A673 (cell line): ENCODE measurements at regions not wholly inside any gene's neighbourhood (a gene's known extent, or its start where the extent isn't known, plus 50 kb on each side); places are given as distances from the start of the nearest gene placed in this dataset.

Experiments used
- BruUV-seq: library from RNA; stranded (reverse); fragments of 400-500 nt; replicated peaks from 2 replicates; lab custom pipeline; 2021; lab: Mats Ljungman, UMichigan
- CTCF ChIA-PET: fragments of 300-600 bp; sonication (Branson Sonifier 250); formaldehyde crosslinking; loops from one replicate; lab custom pipeline; 2022; ENCODE audit warnings: antibody characterized with exemption; lab: Charles Lee
- POLR2A ChIA-PET: fragments of 300-600 bp; sonication (Branson Sonifier 250); formaldehyde crosslinking; loops from one replicate; lab custom pipeline; 2022; ENCODE audit warnings: antibody characterized with exemption; ENCODE audit not compliant: low non-redundant PET; lab: Charles Lee
- DNase-seq: peaks from one replicate; pipeline ENCODE4 v3.0.0-alpha.2; 2015; ENCODE audit warnings: low spot score
- H3K27ac ChIP-seq: fragments of 200-600 bp; sonication (generic); 2 replicates; pipeline ENCODE4 v1.5.1; 2016; ENCODE audit warnings: mixed run types, low read depth, mild to moderate bottlenecking, mixed read lengths, antibody characterized with exemption, low read length; ENCODE audit not compliant: poor library complexity, severe bottlenecking
- H3K27me3 ChIP-seq: fragments of 200-600 bp; sonication (generic); replicated peaks from 2 replicates; pipeline ENCODE4 v1.6.1; 2017; ENCODE audit warnings: mixed run types, low read depth, mild to moderate bottlenecking, mixed read lengths, antibody characterized with exemption, low read length; ENCODE audit not compliant: insufficient read depth, poor library complexity
- H3K36me3 ChIP-seq: fragments of 200-600 bp; sonication (generic); 2 replicates; pipeline ENCODE4 v1.6.1; 2016; ENCODE audit warnings: mixed run types, mild to moderate bottlenecking, mixed read lengths, antibody characterized with exemption, low read length; ENCODE audit not compliant: insufficient read depth, poor library complexity, severe bottlenecking
- H3K4me1 ChIP-seq: fragments of 200-600 bp; sonication (generic); 2 replicates; pipeline ENCODE4 v1.6.1; 2017; ENCODE audit warnings: mixed run types, mild to moderate bottlenecking, mixed read lengths, antibody characterized with exemption, low read length; ENCODE audit not compliant: insufficient read depth, poor library complexity, severe bottlenecking
- H3K4me3 ChIP-seq: fragments of 200-600 bp; sonication (generic); 2 replicates; pipeline ENCODE4 v1.5.1; 2016; ENCODE audit warnings: low read depth, mixed run types, mild to moderate bottlenecking, mixed read lengths, low read length; ENCODE audit not compliant: poor library complexity, severe bottlenecking
- H3K9me3 ChIP-seq: fragments of 200-600 bp; sonication (generic); 2 replicates; pipeline ENCODE4 v1.6.1; 2016; ENCODE audit warnings: mixed run types, low read depth, mild to moderate bottlenecking, mixed read lengths, antibody characterized with exemption, low read length; ENCODE audit not compliant: poor library complexity, severe bottlenecking
- EZH2 ChIP-seq: fragments of 200-600 bp; sonication (generic); IDR thresholded peaks from 2 replicates; pipeline ENCODE4 v1.6.1; 2017; ENCODE audit warnings: borderline replicate concordance, low read depth, mild to moderate bottlenecking, mixed read lengths, antibody characterized with exemption, low read length; ENCODE audit not compliant: poor library complexity, severe bottlenecking
- intact Hi-C: fragments of 100-400 bp; cut with micrococcal nuclease; formaldehyde crosslinking; loops from one replicate; pipeline ENCODE4 v1.10.0; 2022; ENCODE audit not compliant: unreplicated experiment
- TF ChIP-seq, protein P1 (sequence below): fragments of 300-800, 200-600 bp; sonication (generic); conservative IDR thresholded peaks from 2 replicates; pipeline ENCODE4 v1.5.1; 2017; ENCODE audit warnings: low read depth, mild to moderate bottlenecking, antibody characterized with exemption, low read length, moderate library complexity, mixed read lengths

DNA sequence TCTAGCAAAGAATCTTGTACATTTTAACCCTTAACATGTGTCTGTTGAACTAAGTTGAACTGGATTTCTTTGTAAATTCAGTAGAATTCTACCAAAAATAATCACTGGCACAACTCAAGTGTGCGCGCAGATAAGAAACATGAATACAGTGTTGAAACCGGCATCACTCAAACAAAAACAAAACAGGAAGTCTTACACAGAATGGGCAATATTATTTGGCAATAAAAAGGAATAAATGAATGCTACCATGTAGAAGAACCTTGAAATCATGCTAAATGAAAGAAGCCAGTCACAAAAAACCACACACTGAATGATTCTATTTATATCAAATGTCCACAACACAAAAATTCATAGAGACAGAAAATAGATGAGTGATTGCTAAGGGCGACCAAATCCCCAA is 102.9 kb upstream of the ZFHX3 start:
- H3K9me3 ChIP-seq: no peaks in the 10 kb centered on the region
- DNase-seq: no peak
- POLR2A ChIA-PET: no interaction called here
- no peaks in the 10 kb centered on the region for H3K27me3 ChIP-seq
- no peaks in the 10 kb centered on the region for H3K36me3 ChIP-seq
- H3K4me3 ChIP-seq: no peak overlapping the region
- intact Hi-C loops: no loop called here
- no TSS peak for BruUV-seq
- CTCF ChIA-PET: no interaction called here
- H3K27ac ChIP-seq: no peak overlapping the region
- H3K4me1 ChIP-seq: no peaks in the 10 kb centered on the region
- TF ChIP-seq, protein P1, sequence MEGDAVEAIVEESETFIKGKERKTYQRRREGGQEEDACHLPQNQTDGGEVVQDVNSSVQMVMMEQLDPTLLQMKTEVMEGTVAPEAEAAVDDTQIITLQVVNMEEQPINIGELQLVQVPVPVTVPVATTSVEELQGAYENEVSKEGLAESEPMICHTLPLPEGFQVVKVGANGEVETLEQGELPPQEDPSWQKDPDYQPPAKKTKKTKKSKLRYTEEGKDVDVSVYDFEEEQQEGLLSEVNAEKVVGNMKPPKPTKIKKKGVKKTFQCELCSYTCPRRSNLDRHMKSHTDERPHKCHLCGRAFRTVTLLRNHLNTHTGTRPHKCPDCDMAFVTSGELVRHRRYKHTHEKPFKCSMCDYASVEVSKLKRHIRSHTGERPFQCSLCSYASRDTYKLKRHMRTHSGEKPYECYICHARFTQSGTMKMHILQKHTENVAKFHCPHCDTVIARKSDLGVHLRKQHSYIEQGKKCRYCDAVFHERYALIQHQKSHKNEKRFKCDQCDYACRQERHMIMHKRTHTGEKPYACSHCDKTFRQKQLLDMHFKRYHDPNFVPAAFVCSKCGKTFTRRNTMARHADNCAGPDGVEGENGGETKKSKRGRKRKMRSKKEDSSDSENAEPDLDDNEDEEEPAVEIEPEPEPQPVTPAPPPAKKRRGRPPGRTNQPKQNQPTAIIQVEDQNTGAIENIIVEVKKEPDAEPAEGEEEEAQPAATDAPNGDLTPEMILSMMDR: no peak
- no peak for TF ChIP-seq EZH2

DNA sequence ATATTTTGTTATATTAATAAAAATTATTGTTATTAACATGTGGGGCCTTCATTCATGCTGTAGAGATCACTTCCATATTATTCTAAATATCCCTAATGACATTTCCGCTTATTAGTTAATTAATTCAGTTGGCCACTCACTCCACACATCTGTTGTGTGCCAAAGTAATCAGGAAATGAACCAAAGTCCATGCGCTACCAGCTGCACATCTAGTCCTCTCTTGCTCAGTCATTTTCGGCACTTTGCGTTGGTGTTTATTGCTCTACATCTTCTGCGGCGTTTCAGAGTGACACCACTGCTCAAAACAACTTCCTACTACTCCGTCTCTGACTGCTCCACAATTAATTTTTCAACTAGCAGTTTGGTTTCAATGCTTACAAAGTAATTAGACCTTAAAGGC is 101.4 kb upstream of the ZFHX3 start:
- TF ChIP-seq, protein P1: no peak
- no peak for TF ChIP-seq EZH2
- Histone ChIP-seq H3K27ac (no peak overlapping the region), H3K4me3 (no peak overlapping the region), H3K9me3 (no peaks in the 10 kb centered on the region), H3K4me1 (no peaks in the 10 kb centered on the region), H3K36me3 (no peaks in the 10 kb centered on the region), H3K27me3 (no peaks in the 10 kb centered on the region)
- CTCF ChIA-PET: no interaction called here
- DNase-seq: no peak
- BruUV-seq: no TSS peak
- POLR2A ChIA-PET: no interaction called here
- intact Hi-C loops: no loop called here

DNA sequence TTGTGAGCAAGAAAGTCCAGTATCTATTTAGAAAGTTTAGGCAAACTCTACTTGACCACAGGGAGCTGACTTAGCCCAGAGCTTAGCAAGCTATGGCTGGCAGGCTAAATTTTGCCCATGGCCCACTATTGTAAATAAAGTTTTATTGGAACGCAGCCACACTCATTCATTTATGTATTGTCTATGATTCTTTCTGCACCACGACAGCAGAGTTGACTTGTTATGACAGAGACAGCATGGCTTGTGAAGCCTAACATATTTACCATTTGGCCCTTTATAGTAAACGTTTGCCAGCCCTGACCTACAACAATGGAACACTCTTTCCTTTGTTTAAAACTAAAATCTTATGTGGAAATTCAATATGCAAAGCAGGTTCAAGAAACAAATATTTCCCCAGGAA is 100.0 kb upstream of the ZFHX3 start:
- Histone ChIP-seq H3K9me3 (no peaks in the 10 kb centered on the region), H3K4me3 (no peak overlapping the region), H3K27me3 (no peaks in the 10 kb centered on the region), H3K36me3 (no peaks in the 10 kb centered on the region), H3K4me1 (no peaks in the 10 kb centered on the region), H3K27ac (no peak overlapping the region)
- CTCF ChIA-PET: no interaction called here
- POLR2A ChIA-PET: interaction anchor here (0.7 kb wide), 1 partner anchor 106 kb away, joined by 3 read pairs; no protein-coding TSS in a partner anchor
- no TSS peak for BruUV-seq
- intact Hi-C loops: no loop called here
- TF ChIP-seq, protein P1: no peak
- no peak for TF ChIP-seq EZH2
- DNase-seq: no peak
